Stimulated activated CD4-positive, alpha-beta T cell treated with anti-CD3 and anti-CD28 coated beads, Interleukin-2, amount 100 ng/mL, for 24 hours (primary cell): ENCODE measurements at regions not wholly inside any gene's neighbourhood (a gene's known extent, or its start where the extent isn't known, plus 50 kb on each side); places are given as distances from the start of the nearest gene placed in this dataset.

ENCODE experiments used
- DNase-seq, 2 donors: peaks; one replicate each; pipeline ENCODE4 v3.0.0-alpha.2; 2020

GRCh38 chr2:189374481-189374880 lies 66.8 kb upstream of the WDR75 start:
- no peak for DNase-seq

- no peak for DNase-seq
These were observed 65.4 kb upstream of the WDR75 start for GRCh38 chr2:189375842-189376241.

GRCh38 chr2:189379287-189379630 lies 62.0 kb upstream of the WDR75 start:
- DNase-seq, result no peak

GRCh38 chr2:189379731-189380261 lies 61.5 kb upstream of the WDR75 start:
- no peak for DNase-seq

- DNase-seq, result no peak
These were observed 58.6 kb upstream of the WDR75 start for GRCh38 chr2:189382668-189383067.

GRCh38 chr2:189386741-189387140 lies 54.5 kb upstream of the WDR75 start:
- no peak for DNase-seq

- DNase-seq, result no peak
These were observed 50.1 kb upstream of the WDR75 start for GRCh38 chr2:189391201-189391600.
